T1000 (cell line): ENCODE measurements at regions not wholly inside any gene's neighbourhood (a gene's known extent, or its start where the extent isn't known, plus 50 kb on each side); places are given as distances from the start of the nearest gene placed in this dataset.

Source experiments
- DNase-seq: peaks from one replicate; lab custom pipeline; 2025; ENCODE audit warnings: mixed read lengths; lab: John Stamatoyannopoulos, UW

DNA sequence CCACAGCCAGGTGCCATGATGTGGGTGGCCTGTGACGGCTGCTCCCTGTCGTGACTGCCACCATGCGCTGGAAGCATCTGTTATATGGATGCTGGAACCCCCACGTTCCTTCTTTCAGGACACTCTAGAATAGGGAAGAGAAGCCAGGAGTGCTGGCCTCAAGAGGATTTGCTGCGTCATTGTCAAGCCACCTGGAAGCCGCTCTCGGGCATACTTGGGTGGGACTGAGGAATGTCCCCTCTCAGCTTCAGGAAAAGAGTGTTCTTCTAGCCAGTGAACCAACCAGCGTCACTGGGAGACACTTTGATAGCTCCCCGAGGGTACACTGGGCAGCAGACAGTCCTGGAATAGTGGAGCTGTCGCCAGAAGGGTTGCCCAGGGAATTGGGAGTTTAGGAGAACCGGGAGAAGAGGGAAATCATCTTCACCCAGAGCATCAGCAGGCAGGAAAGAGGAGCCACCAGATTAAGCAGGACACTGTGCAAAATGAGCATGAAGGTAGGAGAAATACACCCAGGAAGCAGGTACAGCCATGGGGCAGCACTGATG lies 130.8 kb upstream of the SASH1 start:
- DNase-seq: no peak

GRCh38 chr6:148212366-148212765 lies 130.3 kb upstream of the SASH1 start:
- DNase-seq: no peak

- no peak for DNase-seq
Observed at GRCh38 chr6:148213366-148213765, 129.3 kb upstream of the SASH1 start.

- no peak for DNase-seq
Observed at GRCh38 chr6:148214667-148215066, 128.0 kb upstream of the SASH1 start.

DNA sequence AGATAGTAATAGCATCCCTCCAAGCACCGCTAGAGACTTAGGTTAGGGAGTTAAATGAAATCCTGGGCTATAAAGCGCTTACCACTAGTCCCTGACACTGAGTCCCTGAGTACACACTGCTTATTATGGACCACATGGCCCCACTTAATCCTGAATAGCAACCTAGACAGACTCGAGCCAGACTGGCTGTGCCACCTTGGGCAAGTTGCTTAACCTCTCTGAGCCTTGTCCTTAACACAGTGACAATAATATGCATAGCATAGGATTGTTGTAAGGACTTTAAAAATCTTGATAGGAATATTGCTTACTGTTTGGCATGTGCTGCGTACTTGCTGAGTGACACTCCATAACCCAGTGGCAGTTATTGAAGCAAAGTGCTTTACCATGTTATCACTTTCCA lies 125.6 kb upstream of the SASH1 start:
- no peak for DNase-seq

GRCh38 chr6:148217921-148218320 lies 124.7 kb upstream of the SASH1 start:
- no peak for DNase-seq

- no peak for DNase-seq
Observed at GRCh38 chr6:148218542-148219258, 123.9 kb upstream of the SASH1 start.

DNA sequence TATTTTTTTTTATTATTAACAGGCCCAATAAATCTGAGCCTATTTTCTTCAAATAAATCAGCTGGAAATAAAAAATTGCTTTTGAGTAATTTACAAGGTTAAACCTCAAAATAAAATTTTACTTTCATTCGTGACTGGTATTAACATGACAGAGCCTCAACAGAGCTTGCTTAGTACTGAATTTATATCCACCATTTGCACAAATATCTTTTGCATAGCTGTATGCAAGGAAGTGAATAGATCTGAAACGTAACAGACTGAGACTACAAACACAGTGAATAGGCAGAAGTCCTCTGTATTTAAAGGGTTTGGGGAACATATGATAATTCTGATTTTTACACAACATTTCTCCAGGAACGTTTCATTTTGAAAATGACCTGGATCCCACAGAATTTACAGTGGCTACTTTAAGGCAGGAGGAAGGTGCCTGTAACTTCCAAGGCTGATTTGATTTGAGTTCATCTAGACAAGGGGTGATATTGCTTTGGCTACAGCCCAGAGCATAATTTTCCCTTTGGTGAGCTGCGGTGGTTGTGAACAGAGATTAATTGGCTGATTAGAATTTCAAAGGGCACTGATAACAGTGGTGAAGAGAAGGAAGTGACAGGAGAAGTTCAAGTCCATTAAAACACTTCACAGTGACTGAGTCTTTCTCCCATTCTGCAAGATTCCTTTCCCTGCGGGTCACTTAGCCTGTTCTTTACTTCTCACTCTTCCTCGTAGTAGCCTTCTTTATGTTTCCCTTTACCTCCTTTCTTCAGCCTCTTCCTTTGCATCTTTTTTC lies 121.2 kb upstream of the SASH1 start:
- no peak for DNase-seq

GRCh38 chr6:148222376-148222775 lies 120.3 kb upstream of the SASH1 start:
- DNase-seq: no peak

GRCh38 chr6:148222846-148223245 lies 119.8 kb upstream of the SASH1 start:
- DNase-seq: no peak

DNA sequence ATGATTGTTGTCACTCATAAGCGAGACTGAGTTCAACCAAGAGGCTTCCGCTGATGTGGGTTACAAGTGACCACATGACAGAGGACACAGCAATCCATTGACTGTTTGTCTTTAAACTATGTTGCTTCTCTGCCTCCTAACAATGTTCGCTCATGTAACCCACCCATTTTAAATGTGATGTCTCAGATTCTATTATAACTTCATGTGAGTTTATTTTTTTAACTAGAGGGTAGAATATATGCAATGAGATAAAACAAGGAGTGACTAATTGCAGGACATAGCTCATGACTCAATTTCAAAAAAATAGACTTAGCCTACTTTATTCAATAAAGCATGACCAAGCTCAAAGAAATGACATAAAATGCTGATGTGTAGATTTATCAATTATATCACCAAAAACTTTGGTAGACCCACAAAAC lies 119.2 kb upstream of the SASH1 start:
- no peak for DNase-seq

GRCh38 chr6:148225871-148226270 lies 116.8 kb upstream of the SASH1 start:
- DNase-seq: no peak

- DNase-seq: no peak
Observed at GRCh38 chr6:148226284-148226683, 116.4 kb upstream of the SASH1 start.

GRCh38 chr6:148231572-148231971 lies 111.1 kb upstream of the SASH1 start:
- no peak for DNase-seq

DNA sequence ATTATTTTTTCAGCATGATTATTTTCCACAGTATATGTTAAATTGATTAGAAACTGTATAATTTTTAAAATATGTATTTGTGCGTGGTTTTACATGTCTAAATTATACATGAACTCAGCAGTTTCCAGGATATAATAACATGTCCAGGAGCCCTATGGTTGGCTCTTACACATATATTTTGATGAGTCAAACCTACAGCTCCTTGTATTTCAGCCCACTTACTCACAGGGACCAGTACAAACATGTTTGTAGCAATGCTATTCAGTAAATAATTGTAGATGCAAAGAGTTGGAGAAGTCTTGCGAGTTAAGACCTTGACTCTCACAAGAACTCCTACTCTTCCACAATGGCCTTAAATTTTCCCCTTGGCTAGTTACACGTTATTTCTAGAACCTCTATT lies 107.2 kb upstream of the SASH1 start:
- DNase-seq: no peak

DNA sequence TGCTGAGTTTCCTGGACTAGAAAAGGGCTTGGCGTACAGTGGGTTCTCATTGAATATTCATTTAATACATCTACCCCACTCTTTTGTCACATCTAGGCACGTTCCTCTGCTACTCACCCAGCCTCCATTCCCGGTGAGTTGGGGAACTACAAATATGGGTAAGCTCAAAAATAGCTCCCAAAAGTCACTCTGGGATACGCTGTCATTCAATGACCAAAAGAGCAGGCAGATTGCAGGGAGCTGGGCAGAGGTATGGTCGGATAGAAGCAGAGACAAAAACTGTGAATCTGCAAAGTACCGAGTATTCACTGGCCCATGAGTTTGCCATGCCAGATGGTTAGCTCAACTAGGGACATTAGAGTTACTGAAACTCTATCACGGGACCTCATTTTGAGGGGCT lies 103.9 kb upstream of the SASH1 start:
- no peak for DNase-seq

DNA sequence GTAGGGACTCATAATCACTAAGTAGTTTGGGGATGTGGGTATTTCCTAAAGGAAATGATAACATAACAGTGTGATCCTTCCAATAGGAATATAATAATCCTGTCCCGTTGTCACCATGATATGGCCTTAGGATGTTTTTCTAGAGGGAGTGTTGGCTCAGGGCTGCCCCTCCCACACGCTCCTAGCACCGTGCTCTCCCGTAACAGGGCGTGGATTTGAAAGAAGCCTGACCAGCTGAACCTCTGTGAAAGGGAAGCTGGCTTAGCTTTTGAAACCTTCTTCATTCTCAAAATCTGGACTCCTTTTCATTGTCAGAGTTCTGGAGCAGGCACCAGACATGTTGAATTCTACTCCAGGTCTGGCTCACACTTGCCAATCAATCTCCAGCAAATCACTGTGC lies 103.4 kb upstream of the SASH1 start:
- DNase-seq: no peak

DNA sequence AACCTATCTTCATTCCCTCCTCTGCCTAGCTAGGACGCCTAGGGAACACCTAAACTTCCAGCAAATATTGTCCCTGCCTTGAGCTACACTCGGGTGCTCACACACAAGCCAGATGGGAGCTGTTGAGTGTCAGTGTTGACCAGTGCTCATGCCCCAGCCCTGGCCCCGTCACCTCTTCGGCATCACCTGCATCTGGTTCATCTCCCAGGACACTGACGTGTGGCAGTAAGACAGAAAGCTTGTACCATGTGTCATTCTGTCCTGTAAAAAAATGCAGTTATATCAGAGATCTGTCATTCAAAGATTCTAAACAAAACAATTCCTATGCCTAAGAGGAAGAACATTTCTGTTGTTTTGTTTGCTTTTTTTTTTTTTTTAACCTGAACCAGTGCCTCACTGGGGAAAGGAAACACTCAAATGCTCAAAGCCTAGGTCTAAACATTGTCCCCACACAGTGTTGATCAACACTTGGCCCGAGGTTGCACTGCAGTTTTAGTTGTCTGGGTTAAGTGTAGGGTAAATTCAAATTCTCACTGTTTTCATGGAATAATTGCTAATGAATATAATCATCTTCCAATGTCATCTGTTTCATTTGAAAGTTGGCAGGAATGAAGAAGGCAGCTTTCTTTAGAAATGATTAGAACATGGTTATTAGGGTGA lies 102.7 kb upstream of the SASH1 start:
- DNase-seq: no peak

DNA sequence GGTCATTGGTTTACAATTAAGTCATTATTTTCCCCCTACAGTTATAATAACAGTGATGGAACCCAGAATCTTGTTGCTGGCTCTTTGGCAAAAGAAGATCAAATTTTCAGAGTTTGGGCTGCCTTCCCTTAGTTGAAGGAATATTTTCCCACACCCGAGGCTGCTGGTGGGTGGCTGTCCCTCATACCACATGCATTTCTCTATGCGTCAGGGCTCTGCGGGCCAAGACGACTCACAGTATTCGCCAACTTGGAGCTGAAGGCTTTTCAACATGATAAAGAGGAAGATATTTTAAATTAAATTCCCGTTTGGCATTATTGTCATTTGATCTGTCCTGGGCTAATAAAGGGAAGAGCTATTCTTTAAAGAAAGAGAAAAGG lies 102.2 kb upstream of the SASH1 start:
- no peak for DNase-seq

DNA sequence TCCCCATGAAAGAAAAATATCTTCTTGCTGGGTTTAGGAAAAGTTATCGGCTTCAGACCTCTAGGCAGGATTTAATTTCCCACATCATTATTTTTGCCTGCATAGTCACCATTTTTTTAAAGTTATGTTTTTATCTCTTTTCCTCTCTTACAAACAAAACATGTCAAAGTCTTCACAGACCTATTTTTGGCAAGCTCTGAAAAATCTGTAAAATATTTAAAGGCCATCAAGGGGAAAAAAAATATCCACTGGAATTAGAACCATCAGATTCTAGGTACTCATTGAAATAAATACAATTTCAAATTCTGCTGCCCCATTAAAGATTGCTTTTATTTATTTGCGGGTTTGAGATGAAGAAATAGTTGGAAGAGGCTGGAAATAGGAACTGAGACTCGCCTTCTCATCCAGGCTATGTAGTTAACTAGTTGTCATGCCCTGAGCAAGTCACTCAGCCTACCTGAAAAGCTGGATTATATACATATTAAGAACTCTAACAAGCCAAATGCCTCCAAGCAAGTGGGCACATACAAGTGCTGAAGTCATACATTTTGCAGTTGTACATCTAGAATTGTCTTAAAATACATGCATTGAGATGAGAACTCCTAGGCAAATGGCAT lies 101.7 kb upstream of the SASH1 start:
- DNase-seq: no peak

DNA sequence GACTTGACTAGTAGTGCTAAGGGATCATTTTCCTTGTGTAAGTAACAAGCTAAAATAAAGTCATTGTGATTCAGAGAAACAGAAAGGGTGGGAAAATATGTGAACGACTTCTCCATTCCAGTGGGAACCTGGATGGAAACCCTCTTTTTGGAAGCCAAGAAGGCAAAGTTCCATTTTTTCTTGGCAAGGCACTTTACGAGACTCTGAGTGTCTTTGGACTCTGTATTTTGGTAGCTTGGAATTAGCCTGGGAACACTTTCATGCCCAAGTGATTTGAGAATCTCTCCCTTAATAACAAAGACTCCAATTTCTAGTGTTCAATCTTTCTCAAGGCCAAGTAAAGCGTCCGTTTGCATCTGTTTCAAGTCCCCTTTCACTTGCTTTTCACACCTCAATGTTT lies 100.5 kb upstream of the SASH1 start:
- DNase-seq: no peak

GRCh38 chr6:148244217-148244935 lies 98.3 kb upstream of the SASH1 start:
- no peak for DNase-seq
